Neural progenitor cell (in vitro differentiated cells): ENCODE measurements at regions not wholly inside any gene's neighbourhood (a gene's known extent, or its start where the extent isn't known, plus 50 kb on each side); places are given as distances from the start of the nearest gene placed in this dataset.

Experiments
- EZH2 ChIP-seq: fragments of 200-600 bp; sonication (generic); IDR thresholded peaks from 2 replicates; pipeline ENCODE4 v1.6.1; 2017; ENCODE audit warnings: antibody characterized with exemption, mild to moderate bottlenecking, moderate library complexity
- TF ChIP-seq, protein P1 (sequence below): fragments of 200-600 bp; sonication (generic); IDR thresholded peaks from 2 replicates; pipeline ENCODE4 v1.5.1; 2017; ENCODE audit warnings: antibody characterized with exemption, mild to moderate bottlenecking

DNA sequence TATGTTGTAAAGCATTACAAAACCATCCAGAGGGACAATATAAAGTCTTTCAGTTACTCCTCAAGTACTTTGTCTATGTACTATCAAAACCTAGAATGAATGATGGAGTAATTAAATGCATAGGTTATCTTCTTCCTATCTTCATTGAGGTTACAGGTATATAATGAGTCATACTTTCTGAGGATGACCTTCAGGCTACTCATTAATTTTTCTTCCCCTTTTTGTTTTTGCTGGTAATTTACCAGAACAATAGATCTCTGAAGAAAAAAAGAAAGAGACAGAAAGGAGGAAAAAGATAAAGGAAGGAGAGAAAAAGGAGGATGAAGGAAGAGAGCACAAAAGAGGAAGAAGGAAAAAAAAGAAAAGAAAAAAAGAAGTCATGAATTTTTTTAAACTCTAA is 398.4 kb downstream of the TBC1D32 start:
- TF ChIP-seq, protein P1, sequence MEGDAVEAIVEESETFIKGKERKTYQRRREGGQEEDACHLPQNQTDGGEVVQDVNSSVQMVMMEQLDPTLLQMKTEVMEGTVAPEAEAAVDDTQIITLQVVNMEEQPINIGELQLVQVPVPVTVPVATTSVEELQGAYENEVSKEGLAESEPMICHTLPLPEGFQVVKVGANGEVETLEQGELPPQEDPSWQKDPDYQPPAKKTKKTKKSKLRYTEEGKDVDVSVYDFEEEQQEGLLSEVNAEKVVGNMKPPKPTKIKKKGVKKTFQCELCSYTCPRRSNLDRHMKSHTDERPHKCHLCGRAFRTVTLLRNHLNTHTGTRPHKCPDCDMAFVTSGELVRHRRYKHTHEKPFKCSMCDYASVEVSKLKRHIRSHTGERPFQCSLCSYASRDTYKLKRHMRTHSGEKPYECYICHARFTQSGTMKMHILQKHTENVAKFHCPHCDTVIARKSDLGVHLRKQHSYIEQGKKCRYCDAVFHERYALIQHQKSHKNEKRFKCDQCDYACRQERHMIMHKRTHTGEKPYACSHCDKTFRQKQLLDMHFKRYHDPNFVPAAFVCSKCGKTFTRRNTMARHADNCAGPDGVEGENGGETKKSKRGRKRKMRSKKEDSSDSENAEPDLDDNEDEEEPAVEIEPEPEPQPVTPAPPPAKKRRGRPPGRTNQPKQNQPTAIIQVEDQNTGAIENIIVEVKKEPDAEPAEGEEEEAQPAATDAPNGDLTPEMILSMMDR, result no peak
- TF ChIP-seq EZH2, result no peak
